MM.1S (cell line): ENCODE measurements at regions not wholly inside any gene's neighbourhood (a gene's known extent, or its start where the extent isn't known, plus 50 kb on each side); places are given as distances from the start of the nearest gene placed in this dataset.

Source experiments
- CTCF ChIP-seq: fragments of 300-600 bp; sonication (generic); IDR thresholded peaks from 2 replicates; pipeline ENCODE4 v1.5.1; 2016; ENCODE audit warnings: antibody characterized with exemption, low read length, mixed read lengths
- EZH2 ChIP-seq: fragments of 300-600 bp; sonication (generic); optimal IDR thresholded peaks from 2 replicates; pipeline ENCODE3; 2017; ENCODE audit warnings: low read depth, mild to moderate bottlenecking, antibody characterized with exemption, low read length, mixed read lengths
- EZH2phosphoT487 ChIP-seq: fragments of 300-600 bp; sonication (generic); IDR thresholded peaks from 2 replicates; pipeline ENCODE4 v1.6.1; 2018; ENCODE audit warnings: antibody characterized with exemption, low read length

GRCh38 chr2:33694904-33695303 lies 95.8 kb upstream of the FAM98A start:
- TF ChIP-seq EZH2 (no peak), CTCF (no peak), EZH2phosphoT487 (no peak)
